ENCODE measurements at regions not wholly inside any gene's neighbourhood (a gene's known extent, or its start where the extent isn't known, plus 50 kb on each side); places are given as distances from the start of the nearest gene placed in this dataset.
"Not testable (repeated sequence)": the region's sequence is repeated elsewhere in the genome, so short reads cannot be mapped to it uniquely, and the experiment has no call there.

DNA sequence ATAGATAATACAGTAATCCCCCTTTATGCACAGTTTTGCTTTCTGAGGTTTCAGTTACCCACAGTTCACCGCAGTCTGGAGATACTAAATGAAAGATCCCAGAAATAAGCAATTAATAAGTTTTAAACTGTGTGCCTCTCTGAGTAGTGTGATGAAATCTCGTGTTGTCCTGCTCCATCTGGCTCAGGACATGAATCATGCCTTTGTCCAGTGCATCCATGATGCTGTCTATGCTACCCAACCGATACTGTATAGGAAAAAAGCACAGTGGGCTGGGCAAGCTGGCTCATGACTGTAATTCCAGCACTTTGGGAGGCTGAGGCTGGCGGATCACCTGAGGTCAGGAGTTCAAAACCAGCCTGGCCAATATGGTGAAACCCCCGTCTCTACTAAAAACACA, 85.0 kb upstream of the SLC2A1 start:
- no peak for DNase-seq (ENCODE audit: low read depth in 4 of 4, low spot score in 2 of 4)

DNA sequence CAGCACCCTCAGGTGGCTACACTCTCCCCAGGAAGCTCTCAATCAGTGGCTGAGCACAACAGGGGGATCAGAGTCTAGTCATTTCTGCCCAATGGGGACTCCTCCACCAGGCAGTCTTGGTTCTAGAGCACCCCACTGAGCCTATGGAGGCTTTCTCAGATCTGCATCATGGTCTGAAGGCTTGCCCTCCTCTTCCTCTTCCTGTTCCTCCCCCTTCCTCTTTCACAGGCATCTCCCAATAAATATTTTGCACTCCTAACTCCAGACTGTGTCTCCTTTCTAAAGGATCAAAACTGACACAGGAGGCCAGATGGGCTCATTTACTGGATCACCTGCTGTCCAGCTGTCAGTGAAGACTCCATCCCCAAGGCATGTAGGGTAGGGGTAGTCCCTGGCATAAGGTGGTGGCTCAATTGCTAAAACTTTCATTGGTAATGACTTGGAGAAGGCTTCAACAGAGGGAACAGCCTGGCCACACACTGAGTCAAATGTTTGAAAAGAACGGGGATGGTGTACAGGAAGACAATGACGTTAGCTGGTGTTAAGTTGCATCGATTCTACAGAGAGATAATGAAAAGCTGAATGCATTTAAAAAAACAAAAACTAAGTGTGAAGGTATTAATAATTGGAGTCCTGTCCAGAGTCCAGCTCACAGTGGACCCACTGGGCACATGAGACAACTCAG, 84.2 kb upstream of the SLC2A1 start:
- DNase-seq (ENCODE audit: low read depth in 4 of 4, low spot score in 2 of 4) = no peak

DNA sequence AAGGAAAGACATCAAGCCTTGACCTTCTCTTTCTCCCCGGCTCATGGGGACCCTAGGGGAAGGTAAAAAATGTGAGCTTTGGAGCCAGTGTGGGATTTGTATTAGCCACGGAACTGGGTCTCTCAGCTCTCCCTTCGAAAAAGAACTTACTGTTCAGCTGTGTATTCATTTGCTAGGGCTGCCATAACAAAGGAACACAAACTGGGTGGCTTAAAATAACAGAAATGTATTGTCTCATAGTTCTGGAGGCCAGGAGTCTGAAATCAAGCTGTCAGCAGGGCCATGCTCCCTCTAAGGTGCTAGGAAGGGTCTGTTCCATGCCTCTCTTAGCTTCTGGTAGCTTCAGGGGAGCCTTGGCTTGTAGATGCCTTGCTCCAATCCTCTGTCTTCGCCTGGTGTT, 83.5 kb upstream of the SLC2A1 start:
- no peak for DNase-seq (ENCODE audit: low read depth in 4 of 4, low spot score in 2 of 4)

DNA sequence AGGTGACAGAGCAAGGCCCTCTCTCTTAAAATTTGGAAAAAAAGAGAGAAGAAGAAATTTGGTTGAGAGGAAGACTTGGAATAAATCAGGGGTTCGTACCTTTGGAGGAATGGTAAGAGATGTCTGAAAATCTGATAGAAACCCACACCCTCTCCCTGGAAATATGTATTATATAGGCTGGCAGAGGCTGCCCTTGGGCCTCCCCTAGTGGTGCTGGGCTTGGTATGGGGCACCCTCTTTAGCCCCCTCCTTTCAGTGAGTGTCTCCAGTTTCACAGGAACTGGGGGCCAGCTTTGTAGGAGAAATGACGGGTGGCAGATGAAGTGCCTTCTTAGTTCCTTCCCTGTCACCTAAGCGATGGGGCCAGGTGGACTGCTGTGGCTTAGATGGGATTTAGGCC, 82.9 kb upstream of the SLC2A1 start:
- no peak for DNase-seq (ENCODE audit: low read depth in 4 of 4, low spot score in 2 of 4)

DNA sequence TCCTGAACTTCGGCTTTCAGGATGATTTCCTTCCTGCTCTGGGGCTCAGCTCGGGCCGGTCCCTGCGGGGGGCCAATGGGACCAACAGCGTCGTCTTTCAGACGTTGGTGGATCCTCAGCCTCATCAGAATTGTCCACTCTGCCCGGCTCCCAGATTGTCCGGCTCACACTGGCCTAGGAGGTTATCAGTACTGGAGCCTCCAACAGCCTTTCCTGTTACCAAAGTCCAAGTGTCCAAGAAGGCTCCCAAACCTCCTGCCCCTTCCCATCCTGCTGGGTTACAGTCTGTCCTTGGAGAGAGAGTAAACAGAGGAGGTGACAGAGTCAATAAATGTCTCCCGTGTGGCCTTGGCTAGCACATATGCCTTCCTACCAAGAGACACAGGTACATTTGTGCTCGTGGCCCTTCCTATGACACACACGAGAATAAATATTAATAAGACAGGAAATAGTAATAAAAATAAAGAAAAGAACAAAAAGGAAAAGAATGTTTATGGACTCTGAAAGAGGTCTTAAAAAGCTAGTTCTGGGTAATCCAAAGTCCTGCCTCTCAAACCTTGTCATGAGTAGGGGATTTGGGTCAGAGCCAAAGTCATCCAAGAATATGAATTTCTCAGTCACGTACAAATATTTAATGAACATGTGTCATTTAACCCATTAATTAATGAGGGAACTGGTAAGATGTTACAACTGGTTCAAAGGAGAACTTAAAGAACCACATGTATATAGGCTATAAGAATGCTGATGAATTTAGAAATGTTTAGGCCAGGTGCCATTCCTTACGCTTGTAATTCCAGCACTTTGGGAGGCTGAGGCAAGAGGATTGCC, 80.8 kb upstream of the SLC2A1 start:
- no peak for DNase-seq (ENCODE audit: low read depth in 4 of 4, low spot score in 2 of 4)

DNA sequence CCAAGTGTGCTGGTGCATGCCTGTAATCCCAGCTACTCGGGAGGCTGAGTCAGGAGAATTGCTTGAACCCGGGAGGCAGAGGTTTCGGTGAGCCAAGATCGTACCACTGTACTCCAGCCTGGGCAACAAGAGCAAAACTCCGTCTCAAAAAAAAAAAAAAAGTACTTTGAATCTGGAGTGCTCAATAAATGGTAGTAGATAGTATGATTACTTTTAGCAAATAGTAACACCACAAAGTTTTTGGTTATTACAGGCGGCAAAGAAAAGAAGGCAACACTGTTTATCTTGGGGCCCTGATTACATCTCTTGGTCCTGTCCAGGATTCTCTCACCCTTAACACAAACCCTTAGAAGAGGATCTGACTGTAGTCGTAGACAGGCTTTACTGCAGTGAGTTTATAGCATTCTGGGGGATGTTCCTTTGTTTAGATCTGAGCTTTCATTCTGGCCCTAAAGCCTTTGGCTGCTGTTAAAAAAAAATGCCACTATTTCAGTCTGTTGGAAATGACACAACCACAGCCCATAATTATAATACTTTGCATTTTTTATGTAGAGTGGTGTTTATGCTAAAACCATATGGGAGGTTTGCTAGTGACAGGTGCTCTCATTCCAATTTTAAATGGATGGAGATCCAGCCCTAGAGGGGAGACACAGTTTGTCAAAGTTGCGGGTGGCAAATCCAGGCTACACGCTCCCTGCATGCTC, 79.7 kb upstream of the SLC2A1 start:
- DNase-seq (ENCODE audit: low read depth in 4 of 4, low spot score in 2 of 4) = no peak

DNA sequence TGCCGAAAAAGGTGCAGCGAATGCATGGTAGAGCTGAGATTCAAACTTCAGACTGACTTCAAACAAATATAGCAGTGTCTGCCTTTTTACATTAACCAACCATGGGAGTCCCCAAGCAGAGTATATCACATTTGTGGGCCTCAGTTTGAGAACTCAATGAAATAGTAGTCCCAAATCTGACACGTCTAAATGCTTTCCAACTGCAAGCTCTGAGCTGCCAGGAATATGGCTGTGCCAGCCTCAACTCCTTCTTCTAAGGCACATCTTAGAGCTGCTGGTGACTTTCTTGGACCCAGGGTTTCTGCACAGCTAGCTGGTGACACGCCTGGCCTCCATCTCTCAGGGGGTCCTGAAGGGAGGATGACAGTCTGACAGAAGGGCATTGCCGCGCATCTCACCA, 78.8 kb upstream of the SLC2A1 start:
- no peak for DNase-seq (ENCODE audit: low read depth in 4 of 4, low spot score in 2 of 4)

DNA sequence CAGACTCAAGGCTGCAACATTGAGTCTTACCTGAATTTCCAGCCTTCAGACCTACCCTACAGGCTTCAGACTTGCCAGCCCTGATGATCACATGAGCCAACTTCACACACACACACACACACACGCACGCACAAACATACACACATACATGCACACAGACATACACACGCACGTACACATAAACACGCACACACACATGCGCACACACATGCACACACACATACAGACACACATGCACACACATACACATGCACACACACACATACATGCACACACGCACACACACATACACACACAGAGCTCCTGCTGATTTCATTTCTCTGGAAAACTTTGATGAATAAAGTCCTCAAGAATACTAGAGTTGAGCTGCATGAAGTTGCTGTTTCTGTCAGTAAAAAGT, 78.3 kb upstream of the SLC2A1 start:
- no peak for DNase-seq (ENCODE audit: low read depth in 4 of 4, low spot score in 2 of 4)

DNA sequence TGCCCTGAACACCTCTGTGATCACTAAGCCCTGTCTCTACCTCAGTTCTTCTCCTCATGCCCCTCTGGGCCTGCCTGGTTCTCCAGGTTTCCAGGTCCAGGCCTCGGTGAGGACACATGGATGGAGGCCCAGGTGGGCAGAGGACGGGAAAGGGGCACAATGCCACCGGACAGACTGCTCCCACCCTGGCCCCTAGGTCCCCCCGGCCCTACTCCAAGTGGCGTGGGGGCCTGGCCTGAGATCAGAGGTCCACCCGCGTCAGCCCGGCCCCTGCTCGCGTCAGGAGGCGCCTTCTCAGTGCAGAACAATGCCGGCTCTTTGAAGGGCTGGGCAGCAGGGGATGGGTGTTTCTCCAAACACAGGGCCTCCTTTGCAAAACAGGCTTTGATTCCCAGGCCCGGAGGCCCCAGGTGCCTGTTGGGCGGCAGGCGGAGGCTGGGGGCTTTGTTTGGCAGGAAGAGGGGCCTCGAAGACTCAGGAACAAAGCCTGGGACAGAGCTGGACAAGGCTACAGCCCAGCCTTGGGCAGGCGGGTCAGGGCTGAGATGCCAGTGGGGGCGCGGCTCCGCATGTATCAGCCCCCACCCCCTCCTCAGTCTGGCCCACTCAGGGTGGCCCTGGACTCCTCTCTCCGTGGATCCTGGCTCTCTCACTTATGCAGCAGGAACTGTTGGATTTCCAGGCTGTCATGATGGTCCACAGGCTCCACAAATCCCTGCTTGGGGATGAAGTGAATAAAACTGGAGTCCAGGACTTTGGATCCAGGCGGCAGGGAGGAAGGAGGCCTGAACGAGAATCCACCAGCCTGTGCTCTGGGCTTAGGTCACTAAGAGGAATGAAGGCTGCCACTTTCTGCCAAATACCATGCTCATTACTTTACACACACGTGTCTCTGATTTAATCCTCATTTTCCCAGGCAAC, 77.4 kb upstream of the SLC2A1 start:
- DNase-seq (ENCODE audit: low read depth in 4 of 4, low spot score in 2 of 4) = no peak

DNA sequence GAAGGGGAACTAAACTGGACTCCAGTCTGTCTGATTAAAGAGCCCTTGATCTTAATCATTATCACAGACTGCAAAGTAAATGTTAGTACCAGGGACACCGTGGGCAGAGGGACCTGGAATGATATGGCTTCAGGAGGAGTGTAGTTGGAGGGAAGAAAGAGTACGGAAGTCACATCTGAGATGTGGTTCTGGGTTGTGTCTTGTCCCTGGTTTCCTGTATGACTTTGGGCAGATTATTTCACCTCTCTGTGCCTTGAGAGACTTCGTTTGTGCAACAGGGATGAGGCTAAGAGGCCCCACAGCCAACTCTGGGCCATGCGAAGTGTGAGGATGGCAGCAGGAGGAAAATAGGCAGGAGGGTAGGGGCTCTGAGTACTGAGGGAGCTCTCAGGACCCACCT, 76.1 kb upstream of the SLC2A1 start:
- DNase-seq (ENCODE audit: low read depth in 4 of 4, low spot score in 2 of 4) = no peak

DNA sequence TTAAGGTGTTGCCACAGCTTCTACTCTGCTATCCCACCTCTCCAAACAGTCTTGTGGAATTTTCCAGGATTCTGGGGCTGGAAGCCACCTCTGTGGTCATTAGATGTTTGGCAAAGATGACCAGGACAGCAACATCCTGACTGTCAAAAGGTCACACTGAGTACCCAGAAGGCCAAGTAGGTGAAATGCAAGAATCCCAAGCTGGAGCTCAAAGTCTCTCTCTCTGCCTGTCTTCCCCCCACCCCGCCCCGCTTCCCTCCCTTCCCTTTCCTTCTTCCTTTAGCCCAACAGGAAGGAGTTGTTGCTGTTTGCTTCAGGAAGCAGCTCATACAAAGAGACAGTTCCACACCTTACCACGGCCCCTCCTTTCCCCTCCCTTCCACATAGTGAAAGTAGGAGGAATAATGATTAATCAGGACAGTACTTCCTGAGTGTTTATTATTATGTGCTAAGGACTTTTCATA, 75.6 kb upstream of the SLC2A1 start:
- no peak for DNase-seq (ENCODE audit: low read depth in 4 of 4, low spot score in 2 of 4)

DNA sequence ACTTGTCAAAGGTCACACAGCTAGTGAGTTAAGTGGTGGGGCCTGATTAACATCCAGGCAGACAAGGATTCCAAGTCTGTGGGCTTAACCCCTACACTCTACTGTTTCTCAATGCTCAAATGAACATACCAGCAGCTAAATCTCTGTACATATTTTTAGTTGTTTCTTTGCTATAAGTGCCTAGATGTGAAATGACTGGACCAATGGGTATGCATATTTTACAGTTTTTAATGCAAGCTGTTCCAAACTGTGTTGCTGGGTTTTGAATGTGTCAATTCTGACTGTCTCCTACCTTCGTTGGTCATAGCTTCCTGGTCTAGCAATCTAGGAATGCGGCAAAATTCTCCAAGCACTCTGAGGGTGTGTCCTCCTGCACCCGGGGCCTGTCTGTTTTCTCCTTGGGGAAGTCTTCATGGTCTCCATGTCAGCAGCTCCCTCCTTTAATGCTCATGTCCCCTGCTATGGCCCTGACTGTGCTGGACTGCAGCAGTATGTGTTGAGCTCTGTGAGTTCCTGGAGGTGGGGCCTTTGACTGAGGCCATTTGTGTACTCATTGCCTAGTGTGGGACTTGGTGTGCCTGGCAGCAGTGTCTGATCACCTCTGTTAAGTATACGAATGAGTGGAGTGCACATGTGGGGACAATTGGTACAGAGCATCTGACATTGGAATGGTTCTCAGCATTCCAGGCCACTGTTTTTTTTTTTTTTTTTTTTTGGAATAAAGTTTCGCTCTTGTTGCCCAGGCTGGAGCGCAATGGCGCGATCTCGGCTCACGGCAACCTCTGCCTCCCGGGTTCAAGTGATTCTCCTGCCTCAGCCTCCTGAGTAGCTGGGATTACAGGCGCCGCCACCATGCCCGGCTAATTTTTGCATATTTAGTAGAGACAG, 72.9 kb upstream of the SLC2A1 start:
- no peak for DNase-seq (ENCODE audit: low read depth in 4 of 4, low spot score in 2 of 4)

DNA sequence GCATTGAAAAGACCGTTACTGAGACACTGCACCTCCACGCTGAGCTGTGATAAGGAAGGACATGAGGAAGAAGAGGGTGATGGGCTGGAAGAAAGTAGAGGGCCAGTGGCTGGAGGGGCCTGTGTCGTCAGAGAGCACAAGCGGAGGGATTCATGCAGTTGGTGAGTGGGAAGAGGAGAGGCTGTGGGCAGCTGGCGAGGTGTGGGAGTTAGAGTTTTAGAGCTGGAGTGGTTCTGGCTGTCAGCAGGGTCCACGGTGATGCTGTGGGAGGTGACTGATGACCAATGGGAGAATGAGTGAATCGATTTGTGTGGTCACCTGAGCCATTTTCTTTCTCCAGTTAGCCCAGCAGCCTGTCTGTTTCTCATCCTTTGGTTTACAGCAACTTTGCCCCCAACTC, 66.2 kb upstream of the SLC2A1 start:
- no peak for DNase-seq (ENCODE audit: low read depth in 4 of 4, low spot score in 2 of 4)

DNA sequence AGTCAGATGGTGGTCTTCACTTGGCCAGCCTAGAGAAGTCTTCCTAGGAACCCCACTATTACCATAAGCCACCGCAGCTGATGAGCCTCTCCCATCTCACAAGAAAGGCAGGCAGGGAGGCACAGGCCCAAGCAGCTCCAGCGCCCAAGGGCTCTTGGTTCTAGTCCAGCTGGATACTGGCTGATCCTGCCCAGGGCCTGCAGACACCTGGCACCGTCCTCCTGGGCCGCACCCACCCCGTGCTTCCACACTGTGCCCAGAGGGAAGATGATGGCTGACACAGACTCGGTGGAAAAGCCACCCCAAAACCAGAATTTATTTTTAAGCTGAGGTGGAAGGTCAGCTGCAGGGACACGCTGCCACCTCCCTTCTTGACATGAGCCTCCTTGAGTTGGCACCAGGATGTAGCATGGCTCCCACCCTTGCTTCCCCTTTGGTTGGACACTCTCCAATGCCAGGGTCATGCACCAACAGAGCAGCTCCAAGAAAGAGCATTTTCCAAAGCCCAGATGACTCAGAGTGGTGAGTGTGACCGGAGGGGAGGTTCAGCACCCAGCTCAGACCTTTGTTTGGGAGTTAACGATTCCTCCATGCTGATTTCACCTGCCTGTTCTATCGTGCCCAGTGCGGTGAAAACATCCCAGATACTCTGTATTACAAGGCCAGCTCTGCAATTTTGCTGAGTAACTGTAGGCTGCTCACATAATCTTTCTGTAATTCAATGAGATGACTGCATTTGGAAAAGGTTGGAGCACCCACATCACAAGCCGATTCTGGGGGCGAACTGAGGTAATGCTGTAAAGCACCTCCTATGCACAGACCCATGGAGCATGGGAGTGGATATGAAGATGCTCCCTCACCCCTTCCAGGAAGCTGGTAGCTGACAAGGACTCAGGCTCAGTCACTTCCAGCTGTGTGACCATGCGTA, 63.1 kb upstream of the SLC2A1 start:
- DNase-seq (ENCODE audit: low read depth in 4 of 4, low spot score in 2 of 4) = no peak

DNA sequence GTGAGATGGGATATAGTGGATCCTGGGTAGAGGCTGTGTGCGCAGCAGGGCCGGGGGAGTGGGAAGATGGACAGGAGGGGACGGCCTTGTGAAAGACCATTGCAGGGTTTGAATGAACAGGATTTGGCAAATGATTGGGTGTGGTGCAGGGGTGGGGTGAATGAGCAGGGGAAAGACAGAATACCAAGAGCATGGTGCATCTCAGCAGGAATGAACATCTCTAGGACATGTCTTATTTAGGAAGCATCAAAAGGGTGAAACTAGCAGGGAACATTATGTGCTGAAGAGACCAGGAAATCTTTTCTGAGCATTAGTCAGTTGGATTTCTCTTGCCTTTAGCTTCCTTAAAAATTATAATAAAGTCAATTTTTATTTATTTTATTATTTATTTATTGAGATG, 60.6 kb upstream of the SLC2A1 start:
- DNase-seq (ENCODE audit: low read depth in 4 of 4, low spot score in 2 of 4) = no peak

DNA sequence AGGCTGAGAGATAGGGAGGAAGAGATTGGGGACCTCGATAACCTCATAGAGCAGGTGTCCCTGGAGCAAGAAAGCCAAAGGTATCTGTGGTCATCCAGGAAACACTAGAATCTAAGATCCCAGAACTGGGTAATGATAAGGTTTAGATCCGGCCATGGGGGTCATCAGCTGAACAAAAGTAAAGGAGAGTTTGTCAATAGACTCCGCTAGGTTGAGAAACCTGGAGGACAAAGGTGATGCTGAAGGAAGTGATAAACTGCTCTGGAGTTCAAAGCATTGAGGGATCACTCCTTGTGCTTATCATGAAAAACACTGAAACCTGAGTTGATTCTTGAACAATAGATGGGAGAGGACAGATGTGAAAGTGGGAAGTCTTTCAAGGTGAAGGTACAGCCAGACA, 59.5 kb upstream of the SLC2A1 start:
- no peak for DNase-seq (ENCODE audit: low read depth in 4 of 4, low spot score in 2 of 4)

DNA sequence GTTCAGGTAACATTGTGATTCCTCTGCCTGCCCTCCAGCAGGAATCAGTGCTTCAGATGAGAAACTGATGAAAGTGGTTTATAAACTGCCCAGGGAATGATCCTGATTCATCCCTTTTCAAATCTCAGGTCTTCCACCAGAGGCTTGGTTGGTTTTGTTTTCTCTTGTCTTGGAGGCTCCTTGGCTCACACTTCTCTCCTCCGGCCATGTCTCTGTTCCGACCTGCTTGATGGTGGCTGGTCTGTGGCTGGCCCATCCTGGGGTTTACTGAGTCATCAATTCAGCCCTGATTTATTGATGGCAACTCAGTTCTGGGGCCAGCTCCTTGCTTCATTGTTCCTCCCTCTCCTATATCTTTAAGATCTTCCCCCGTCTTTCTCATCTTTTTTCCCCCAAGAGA, 56.6 kb upstream of the SLC2A1 start:
- no peak for DNase-seq (ENCODE audit: low read depth in 4 of 4, low spot score in 2 of 4)

DNA sequence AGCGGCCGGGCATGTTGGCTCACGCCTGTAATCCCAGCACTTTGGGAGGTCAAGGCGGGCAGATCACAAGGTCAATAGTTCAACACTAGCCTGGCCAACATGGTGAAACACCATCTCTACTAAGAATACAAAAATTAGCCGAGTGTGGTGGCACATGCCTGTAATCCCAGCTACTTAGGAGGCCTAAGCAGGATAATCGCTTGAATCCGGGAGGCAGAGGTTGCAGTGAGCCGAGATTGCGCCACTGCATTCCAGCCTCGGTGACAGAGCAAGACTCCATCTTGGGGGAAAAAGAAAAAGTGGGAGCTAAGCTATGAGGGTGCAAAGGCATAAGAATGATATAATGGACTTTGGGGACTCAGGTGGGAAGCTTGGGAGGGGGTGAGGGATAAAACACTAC, 55.9 kb upstream of the SLC2A1 start:
- DNase-seq (ENCODE audit: low read depth in 4 of 4, low spot score in 2 of 4) = not testable (repeated sequence)

DNA sequence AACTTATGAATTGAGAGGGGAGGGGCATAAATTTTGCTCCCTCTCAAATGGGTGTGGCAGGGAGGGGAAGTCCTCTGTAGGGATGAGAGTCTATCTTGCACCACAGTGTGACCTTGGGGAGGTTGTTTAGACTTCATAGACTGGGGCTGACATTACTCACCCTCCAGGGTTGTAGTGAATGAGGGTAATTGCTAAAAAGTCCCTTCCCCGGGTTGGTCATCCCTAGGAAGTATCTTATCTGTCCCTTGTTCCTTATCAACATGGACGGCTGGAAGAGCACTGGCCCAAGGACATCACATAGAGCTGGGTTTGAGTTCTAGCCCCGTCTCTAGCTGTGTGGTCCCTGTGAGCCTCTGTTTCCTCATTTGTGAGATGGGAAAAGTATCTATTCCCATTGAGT, 52.4 kb upstream of the SLC2A1 start:
- no peak for DNase-seq (ENCODE audit: low read depth in 4 of 4, low spot score in 2 of 4)
